Loucy (cell line): ENCODE measurements at regions not wholly inside any gene's neighbourhood (a gene's known extent, or its start where the extent isn't known, plus 50 kb on each side); places are given as distances from the start of the nearest gene placed in this dataset.

Source experiments
- H2AFZ ChIP-seq: fragments of 200-600 bp; sonication (generic); 2 replicates; pipeline ENCODE4 v1.6.0; 2016; ENCODE audit warnings: antibody characterized with exemption, mild to moderate bottlenecking, low read length, moderate library complexity
- H3F3A ChIP-seq: fragments of 200-600 bp; 2 replicates; pipeline ENCODE4 v1.6.0; 2016; ENCODE audit warnings: antibody characterized with exemption, low read depth, mild to moderate bottlenecking
- H3K27me3 ChIP-seq: fragments of 200-600 bp; sonication (generic); 2 replicates; pipeline ENCODE4 v1.6.1; 2014; ENCODE audit warnings: low read length, mild to moderate bottlenecking; ENCODE audit not compliant: insufficient read depth, poor library complexity, severe bottlenecking
- H3K36me3 ChIP-seq: fragments of 200-600 bp; sonication (generic); 2 replicates; pipeline ENCODE4 v1.6.1; 2016; ENCODE audit warnings: low read length; ENCODE audit not compliant: insufficient read depth
- H3K4me1 ChIP-seq: fragments of 200-600 bp; sonication (generic); 2 replicates; pipeline ENCODE4 v1.5.1; 2014; ENCODE audit warnings: low read length, mild to moderate bottlenecking; ENCODE audit not compliant: insufficient read depth, poor library complexity, severe bottlenecking
- H3K4me2 ChIP-seq: fragments of 200-600 bp; sonication (generic); 2 replicates; pipeline ENCODE4 v1.6.0; 2014; ENCODE audit warnings: antibody characterized with exemption, low read length, low read depth, mild to moderate bottlenecking; ENCODE audit not compliant: poor library complexity, severe bottlenecking
- H3K4me3 ChIP-seq: fragments of 200-600 bp; sonication (generic); 2 replicates; pipeline ENCODE4 v1.5.1; 2014; ENCODE audit warnings: low read length, mild to moderate bottlenecking, mixed read lengths; ENCODE audit not compliant: poor library complexity, severe bottlenecking
- H3K79me2 ChIP-seq: fragments of 200-600 bp; sonication (generic); 2 replicates; pipeline ENCODE4 v1.6.1; 2014; ENCODE audit warnings: low read length; ENCODE audit not compliant: insufficient read depth
- H3K9ac ChIP-seq: fragments of 200-600 bp; sonication (generic); 2 replicates; pipeline ENCODE4 v1.6.0; 2014; ENCODE audit warnings: mild to moderate bottlenecking, low read depth, low read length, moderate library complexity; ENCODE audit not compliant: poor library complexity, severe bottlenecking
- H3K9me2 ChIP-seq: fragments of 200-600 bp; sonication (generic); replicated peaks from 2 replicates; pipeline ENCODE4 v1.6.1; 2016; ENCODE audit warnings: low read depth, low read length, mixed read lengths
- H3K9me3 ChIP-seq: fragments of 200-600 bp; sonication (generic); 2 replicates; pipeline ENCODE4 v1.6.1; 2014; ENCODE audit warnings: mild to moderate bottlenecking, antibody characterized with exemption, low read length, low read depth; ENCODE audit not compliant: insufficient read depth
- H4K20me1 ChIP-seq: fragments of 200-600 bp; sonication (generic); 2 replicates; pipeline ENCODE4 v1.6.0; 2014; ENCODE audit warnings: antibody characterized with exemption, low read length, mild to moderate bottlenecking; ENCODE audit not compliant: insufficient read depth, poor library complexity, severe bottlenecking
- EZH2phosphoT487 ChIP-seq: fragments of 200-600 bp; IDR thresholded peaks from 2 replicates; pipeline ENCODE4 v1.6.1; 2018; ENCODE audit warnings: antibody characterized with exemption, mild to moderate bottlenecking, moderate library complexity, borderline replicate concordance
- TF ChIP-seq, protein P1 (sequence below): fragments of 200-600 bp; sonication (generic); conservative IDR thresholded peaks from 2 replicates; pipeline ENCODE4 v1.5.1; 2014; ENCODE audit warnings: mild to moderate bottlenecking, antibody characterized with exemption, low read length

- H3K9me3 ChIP-seq: no peaks in the 10 kb centered on the region
- H4K20me1 ChIP-seq: no peaks in the 10 kb centered on the region
- no peak overlapping the region for H2AFZ ChIP-seq
- H3K4me3 ChIP-seq: no peak overlapping the region
- no peaks in the 10 kb centered on the region for H3K27me3 ChIP-seq
- no peaks in the 10 kb centered on the region for H3K9me2 ChIP-seq
- H3F3A ChIP-seq: no peaks in the 10 kb centered on the region
- TF ChIP-seq EZH2phosphoT487: no peak
- TF ChIP-seq, protein P1, sequence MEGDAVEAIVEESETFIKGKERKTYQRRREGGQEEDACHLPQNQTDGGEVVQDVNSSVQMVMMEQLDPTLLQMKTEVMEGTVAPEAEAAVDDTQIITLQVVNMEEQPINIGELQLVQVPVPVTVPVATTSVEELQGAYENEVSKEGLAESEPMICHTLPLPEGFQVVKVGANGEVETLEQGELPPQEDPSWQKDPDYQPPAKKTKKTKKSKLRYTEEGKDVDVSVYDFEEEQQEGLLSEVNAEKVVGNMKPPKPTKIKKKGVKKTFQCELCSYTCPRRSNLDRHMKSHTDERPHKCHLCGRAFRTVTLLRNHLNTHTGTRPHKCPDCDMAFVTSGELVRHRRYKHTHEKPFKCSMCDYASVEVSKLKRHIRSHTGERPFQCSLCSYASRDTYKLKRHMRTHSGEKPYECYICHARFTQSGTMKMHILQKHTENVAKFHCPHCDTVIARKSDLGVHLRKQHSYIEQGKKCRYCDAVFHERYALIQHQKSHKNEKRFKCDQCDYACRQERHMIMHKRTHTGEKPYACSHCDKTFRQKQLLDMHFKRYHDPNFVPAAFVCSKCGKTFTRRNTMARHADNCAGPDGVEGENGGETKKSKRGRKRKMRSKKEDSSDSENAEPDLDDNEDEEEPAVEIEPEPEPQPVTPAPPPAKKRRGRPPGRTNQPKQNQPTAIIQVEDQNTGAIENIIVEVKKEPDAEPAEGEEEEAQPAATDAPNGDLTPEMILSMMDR: no peak
- H3K4me2 ChIP-seq: no peak overlapping the region
- no peaks in the 10 kb centered on the region for H3K36me3 ChIP-seq
- H3K4me1 ChIP-seq: no peaks in the 10 kb centered on the region
- no peak overlapping the region for H3K9ac ChIP-seq
- no peaks in the 10 kb centered on the region for H3K79me2 ChIP-seq
These were observed 508.1 kb downstream of the CDH9 start for GRCh38 chr5:26530305-26530704.

DNA sequence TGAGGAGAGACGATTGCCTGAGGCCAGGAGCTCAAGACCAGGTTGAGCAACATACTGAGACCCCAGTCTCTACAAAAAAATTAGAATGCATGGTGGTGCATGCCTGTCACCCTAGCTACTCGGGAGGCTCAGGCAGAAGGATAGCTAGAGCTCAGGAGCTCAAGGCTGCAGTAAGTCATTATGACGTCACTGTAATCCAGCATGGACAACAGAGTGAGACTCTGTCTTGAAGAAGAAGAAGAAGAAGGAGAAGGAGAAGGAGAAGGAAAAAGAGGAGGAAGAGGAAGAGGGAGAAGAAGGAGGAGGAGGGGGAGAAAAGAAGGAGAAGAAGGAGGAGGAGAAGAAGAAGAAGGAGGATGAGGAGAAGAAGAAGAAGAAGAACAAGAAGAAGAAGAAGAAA is 519.1 kb downstream of the CDH9 start:
- H3K4me1 ChIP-seq: no peaks in the 10 kb centered on the region
- no peak overlapping the region for H3K9ac ChIP-seq
- no peaks in the 10 kb centered on the region for H3K79me2 ChIP-seq
- no peaks in the 10 kb centered on the region for H3K9me3 ChIP-seq
- no peak overlapping the region for H2AFZ ChIP-seq
- TF ChIP-seq, protein P1: no peak
- TF ChIP-seq EZH2phosphoT487: no peak
- H3K9me2 ChIP-seq: no peaks in the 10 kb centered on the region
- H3K27me3 ChIP-seq: no peaks in the 10 kb centered on the region
- no peaks in the 10 kb centered on the region for H3K36me3 ChIP-seq
- no peak overlapping the region for H3K4me3 ChIP-seq
- H4K20me1 ChIP-seq: no peaks in the 10 kb centered on the region
- no peak overlapping the region for H3K4me2 ChIP-seq
- H3F3A ChIP-seq: no peaks in the 10 kb centered on the region

DNA sequence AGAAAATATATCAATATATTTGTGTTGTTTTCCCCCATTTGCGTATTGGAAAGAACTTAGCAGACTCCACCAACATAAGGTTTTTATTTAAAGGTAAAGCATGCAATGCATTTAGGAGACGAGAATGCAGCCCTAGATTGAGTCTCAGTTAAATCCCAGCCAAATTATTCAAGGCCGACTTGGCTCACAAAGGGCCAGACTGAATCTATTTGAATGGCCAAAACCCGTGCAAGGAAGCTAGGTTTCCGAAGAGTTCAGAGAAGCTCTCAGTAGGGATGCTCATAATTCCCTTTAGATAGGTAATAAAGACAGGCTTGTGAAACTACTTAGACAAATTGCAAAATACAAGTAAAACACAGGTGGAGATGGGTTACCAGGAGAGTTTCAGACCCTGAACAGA is 520.3 kb downstream of the CDH9 start:
- Histone ChIP-seq H3K4me1 (no peaks in the 10 kb centered on the region), H4K20me1 (no peaks in the 10 kb centered on the region), H3K36me3 (no peaks in the 10 kb centered on the region), H3K9ac (no peak overlapping the region), H3K9me2 (no peaks in the 10 kb centered on the region), H3K79me2 (no peaks in the 10 kb centered on the region), H2AFZ (no peak overlapping the region), H3K4me2 (no peak overlapping the region), H3K9me3 (no peaks in the 10 kb centered on the region), H3K4me3 (no peak overlapping the region), H3K27me3 (no peaks in the 10 kb centered on the region), H3F3A (no peaks in the 10 kb centered on the region)
- TF ChIP-seq, protein P1: no peak
- TF ChIP-seq EZH2phosphoT487: no peak
